ENCODE measurements at regions not wholly inside any gene's neighbourhood (a gene's known extent, or its start where the extent isn't known, plus 50 kb on each side); places are given as distances from the start of the nearest gene placed in this dataset.

DNA sequence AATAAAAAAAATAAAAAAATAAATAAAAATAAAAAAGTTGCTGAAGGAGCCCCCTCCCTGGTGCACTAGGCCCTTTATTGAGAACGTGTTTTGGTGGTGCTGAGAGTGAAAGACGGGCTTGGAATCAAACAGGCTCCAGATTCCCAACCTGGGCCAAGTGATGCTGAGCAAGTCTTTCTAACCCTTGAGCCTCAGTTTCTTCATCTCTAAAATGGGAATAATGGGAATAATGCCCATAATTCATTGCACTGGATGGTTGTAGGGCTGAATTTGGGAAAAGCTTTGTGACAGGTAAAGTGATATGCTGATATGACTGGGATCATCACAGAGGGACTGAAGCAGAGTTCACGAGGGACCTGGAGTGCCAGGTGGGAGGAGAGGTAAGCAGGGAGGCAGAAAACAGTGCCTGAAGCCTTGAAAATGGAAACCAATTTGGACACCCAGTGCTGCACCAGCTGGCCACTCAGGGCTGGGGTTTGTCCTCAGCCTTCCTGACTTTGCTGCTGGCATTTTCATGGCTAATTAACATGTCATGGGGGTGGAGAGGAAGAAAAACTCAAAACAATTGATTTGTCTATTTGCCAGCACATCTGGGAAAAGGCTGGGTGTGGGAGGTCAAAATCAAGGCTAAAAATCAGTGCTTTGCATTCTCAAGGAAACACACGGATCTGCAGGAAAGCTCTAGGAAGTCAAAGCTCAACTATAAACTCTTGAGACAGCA, 241.3 kb downstream of the LOXHD1 start:
- DNase-seq, result no peak

DNA sequence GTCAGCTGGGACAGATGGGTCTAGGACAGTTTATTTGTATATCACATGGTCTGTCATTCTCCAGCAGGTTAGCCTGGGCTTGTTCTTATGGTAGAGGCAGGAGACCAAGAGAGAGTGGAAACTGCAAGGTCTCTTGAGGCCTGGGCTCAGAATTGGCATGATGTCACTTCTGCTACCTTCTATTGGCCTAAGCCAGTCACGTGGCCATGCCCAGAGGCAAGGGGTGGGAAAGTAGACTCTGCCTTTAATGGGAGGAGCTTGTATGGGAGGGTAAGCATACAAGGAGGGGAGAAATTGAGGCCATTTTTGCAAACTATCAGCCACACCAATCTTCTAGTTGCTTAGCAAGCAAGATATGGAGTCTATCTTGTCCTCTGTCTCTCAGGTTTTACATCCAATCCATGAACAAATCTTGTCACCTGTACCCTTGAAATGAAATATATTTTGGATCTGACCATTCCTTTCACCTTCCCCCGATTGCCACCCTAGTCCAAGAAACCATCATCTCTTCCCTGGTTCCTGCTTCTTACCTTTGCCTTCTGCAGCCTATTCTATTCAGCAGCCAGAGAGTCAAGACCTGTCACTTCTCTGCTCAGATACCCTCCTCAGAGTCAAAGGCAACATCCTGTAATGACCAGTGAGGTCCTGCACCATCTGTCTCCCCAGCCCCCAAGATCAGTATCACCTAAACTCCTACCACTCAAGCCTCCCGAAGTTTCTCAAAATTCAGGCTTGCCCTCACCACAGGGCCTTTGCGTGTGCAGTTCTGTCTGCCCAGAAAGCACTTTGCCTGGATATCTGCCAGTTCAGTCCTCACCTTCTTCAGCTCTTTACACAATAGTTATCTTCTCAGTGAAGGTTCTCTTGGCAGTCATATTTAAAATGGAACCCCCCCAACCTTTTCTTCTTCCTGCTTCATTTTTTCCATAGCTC, 240.0 kb downstream of the LOXHD1 start:
- no peak for DNase-seq

DNA sequence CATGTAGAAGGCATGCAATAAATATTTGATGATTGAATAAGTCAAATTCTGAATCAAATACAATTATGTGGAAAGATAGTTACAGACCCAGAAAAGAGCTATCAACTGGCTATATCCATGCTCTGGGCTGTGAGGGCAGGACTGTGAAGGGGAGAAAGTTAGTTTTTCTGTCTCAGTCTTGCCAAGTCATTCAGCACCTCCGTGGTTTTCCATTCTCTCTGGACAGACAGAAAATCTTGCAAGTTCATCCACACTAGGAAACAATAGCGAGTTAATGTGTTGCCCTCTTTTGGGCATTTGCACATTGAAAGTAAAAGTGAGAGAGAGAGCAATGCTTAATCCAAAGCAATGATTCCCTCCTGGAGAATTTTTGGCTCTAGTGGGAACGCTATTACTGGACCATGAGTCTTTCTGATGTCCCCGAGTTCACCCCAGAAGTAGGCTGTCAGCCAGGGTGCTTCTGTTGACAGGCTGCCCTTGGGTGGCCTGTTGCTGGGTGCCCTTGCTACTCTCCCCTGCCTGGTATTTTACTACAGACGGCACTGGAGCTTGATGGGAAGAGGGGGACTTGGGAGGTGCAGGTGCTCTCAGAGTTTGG, 238.3 kb downstream of the LOXHD1 start:
- DNase-seq, result no peak

DNA sequence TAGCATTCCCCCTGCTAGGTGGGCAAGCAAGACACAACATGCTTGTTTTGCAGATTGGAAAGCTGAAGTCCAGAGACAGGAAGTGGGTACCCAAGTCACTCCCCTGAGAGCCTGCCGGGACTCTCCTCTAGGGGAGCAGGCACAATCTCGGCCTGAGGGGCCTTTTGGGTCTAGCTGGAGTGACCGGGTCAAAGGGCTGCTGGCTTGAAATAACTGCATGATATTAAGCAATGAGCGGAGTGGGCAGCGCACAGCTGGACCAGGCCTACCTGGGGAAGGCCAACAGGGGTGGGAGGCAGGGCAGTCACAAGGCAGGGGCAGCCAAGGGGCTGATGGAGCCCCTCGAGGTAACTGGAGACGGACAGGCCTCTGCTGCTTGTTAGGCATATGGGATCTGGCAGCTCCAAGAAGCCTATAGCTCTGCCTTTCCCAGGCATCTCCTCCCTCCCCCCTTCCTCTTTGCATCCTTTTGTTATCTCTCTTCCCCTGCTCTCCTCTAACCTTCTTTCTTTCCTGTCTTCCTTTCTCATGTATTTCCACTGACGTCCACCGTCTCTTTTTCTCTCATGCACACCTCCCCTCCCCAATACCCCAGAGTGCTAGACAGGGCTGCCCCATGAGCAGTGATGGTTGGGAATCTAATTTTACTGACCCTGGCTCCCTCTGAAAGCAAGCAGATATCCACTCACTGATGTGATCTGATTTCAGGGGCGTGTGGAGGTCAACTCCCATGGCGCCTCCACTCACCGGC, 237.5 kb downstream of the LOXHD1 start:
- DNase-seq, result no peak

DNA sequence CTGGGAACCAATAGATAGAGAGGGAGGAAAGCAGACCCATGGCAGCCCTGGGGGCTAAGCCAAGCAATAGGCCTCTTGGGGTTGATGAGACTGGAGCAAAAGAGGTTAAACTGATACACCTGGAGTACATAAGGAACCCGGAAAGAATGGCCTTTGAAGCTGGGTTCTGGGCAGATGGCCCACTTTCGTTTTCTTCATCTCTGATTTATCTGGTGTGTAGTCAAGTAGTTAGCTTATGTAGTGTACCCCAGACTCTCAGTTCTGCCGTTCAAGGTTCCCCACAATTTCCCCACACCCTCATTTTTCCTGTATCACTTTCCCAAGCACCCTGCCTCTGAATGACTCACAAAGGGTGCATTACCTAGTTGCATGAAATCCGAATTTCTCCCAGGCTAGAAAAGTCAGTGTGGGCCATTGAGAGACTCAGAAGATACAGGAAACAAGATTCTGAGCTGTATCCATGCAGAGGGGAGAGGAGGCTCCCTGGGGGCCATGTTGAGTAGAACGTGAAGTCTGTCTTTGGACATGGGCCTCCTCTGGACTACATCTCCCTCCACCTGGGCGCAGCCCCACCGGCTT, 235.0 kb downstream of the LOXHD1 start:
- DNase-seq, result no peak

DNA sequence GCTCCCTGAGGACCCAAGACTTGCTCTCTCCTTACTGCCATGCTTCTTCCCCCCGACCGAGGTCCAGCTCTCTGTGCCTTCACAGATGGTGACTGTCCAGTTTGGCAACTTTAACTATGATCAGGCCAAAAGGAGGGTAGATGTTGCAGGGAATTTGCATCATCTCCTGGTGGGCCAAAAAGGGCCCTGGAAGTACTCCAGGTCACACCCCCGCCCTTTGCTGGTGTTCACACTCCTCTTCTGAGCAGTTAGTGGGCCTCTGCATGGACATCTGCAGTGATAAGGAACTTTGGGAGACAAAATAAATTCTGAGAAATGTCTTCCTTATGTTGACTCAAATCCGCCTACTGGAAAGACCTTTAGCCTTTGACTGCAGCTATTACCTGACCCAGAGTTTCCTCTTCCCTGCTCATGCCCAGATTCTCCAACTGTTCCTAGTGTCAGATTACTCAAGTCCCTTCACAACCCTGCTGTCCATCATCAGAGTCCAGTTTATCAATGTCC, 234.4 kb downstream of the LOXHD1 start:
- DNase-seq, result no peak

DNA sequence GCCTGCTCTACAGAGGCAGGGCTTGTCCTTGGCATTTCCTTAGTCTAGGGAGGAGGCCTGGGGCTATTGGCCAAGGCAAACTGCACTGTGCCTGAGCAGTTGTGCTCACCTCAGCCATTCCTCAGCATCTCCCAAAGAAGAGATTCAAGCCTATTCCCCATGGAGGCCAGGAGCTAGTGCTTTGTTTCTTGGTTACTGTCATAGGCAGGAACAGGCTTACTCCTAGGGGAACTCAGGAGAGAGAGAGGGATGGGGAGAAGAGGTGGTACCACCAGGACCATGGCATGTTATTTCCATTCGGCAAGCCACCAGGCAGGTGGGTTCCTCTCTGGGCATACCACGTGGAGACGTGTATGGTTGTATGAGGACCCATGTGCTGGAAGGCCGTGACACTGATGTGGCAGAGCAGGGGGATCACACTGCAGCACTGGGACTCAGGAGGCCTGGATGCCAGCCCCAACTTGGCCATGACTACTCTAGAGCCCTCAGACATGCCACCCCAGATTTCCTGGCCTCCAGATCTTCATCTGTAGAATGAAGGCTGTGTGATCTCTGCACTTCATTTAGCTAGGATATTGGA, 233.7 kb downstream of the LOXHD1 start:
- no peak for DNase-seq

DNA sequence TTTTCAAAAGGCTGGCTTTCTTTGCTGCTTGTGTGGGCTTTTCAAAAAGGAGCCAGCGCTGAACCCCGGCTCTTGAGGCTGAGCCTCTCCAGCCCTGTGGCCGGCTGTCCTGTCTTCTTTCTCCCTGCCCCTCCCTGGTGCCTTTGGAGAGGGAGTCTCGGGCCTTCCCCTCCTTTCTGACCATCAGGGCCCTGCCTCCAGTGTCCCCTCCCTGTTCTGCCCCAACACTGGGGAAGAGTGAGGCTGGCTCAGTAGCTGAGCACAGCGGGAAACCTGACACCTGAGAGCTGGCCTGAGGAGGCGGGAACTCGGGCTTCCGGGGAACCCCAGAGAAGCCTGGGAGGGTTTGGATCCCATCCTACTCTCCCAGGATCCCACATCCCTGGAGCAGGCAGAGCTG, 232.1 kb downstream of the LOXHD1 start:
- DNase-seq, result no peak

DNA sequence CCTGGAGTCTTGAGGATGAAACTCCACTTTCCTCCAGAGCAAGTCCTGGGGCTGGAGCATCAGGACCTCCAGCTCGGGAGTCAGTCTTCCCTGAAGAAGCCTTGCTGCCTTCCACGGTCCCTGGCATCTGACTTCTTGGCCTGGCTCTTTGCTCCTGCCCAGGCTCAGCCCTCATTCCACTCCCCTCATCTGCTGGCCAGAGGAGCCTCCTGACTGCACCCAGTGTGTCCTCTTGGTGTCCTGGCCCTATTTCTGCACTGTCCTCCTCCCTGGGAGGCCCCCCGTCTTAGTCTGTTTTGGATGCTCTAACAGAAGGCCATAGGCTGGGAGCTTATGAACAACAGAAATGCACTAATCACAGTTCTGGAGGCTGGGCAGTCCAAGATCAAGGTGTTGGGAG, 231.5 kb downstream of the LOXHD1 start:
- no peak for DNase-seq

DNA sequence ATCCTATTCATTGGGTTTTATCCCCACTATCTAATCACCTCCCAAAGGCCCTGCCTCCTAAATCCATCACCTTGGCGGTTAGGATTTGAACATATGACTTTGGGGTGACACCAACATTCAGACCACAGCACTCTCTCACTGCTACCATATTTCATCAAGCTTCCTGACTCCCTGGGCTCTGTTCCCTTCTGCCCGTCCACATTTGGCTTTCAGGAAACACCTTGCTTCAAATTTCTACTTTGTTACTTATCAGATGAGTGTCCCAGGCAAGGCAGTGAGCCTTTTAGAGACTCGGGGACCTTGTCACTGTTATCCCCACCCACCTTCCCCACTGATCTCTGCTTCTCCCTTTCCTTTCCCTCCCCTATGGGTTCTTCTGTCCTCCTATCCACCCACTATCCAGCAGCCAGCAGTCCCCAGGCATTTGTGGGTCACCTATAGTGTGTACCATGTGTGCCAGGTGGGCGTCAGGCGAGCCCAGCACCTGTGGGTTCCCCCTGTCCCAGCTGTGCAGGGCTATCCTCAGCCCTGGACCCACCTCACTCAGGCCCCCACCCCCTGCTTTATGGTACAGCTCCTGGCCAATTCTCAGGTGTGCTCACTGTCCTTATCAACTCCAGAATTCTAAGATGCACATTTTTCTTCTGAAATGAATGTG, 230.9 kb downstream of the LOXHD1 start:
- no peak for DNase-seq

DNA sequence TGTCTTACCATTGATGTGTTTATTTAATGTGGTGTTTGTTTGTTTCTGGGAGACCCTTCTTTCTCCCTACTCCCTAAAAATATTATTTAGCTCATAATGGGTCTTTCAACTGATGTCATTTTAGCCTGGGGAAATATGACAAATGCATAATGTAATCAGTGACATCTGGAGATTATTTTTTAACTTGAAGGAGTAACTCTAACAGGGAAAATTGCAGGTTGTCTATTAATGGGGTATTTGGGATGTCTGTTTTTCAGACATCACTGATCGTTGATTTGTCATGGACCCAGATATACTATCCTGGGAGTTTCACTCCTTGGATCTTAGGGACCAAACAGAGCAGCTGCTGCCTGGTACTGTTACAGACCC, 230.4 kb downstream of the LOXHD1 start:
- DNase-seq, result no peak

Data from CD4-positive, alpha-beta T cell treated with Interleukin-6 for 4 hours (primary cell).